PC-3 (cell line): ENCODE measurements at regions not wholly inside any gene's neighbourhood (a gene's known extent, or its start where the extent isn't known, plus 50 kb on each side); places are given as distances from the start of the nearest gene placed in this dataset.

Source experiments
- ATAC-seq: fragments of 200-7000 bp; cut with Tn5 transposase; 2 replicates; pipeline ENCODE4 v1.9.1; 2020; ENCODE audit warnings: mild to moderate bottlenecking, moderate library complexity
- BruUV-seq: library from RNA; stranded (reverse); fragments of 400-500 nt; replicated peaks from 2 replicates; lab custom pipeline; 2021; lab: Mats Ljungman, UMichigan
- CTCF ChIA-PET: fragments of 300-600 bp; sonication (Branson Sonifier 250); formaldehyde crosslinking; loops from one replicate; lab custom pipeline; 2022; ENCODE audit warnings: antibody characterized with exemption; lab: Charles Lee
- POLR2A ChIA-PET: fragments of 300-600 bp; sonication (Branson Sonifier 250); formaldehyde crosslinking; loops from one replicate; lab custom pipeline; 2022; ENCODE audit warnings: antibody characterized with exemption; ENCODE audit not compliant: unreplicated experiment; lab: Charles Lee
- DNase-seq: peaks from one replicate; pipeline ENCODE4 v3.0.0-alpha.2; 2015
- H2AFZ ChIP-seq: fragments of 300-600 bp; sonication (generic); 2 replicates; pipeline ENCODE4 v1.6.0; 2016; ENCODE audit warnings: antibody characterized with exemption, low read length
- H3F3A ChIP-seq: fragments of 300-600 bp; sonication (generic); one replicate; pipeline ENCODE4 v1.6.0; 2017; ENCODE audit warnings: antibody characterized with exemption, low read length, control low read depth, mild to moderate bottlenecking; ENCODE audit not compliant: unreplicated experiment
- H3K27ac ChIP-seq: fragments of 300-600 bp; sonication (generic); 2 replicates; pipeline ENCODE4 v1.5.1; 2016; ENCODE audit warnings: mild to moderate bottlenecking, low read length
- H3K27me3 ChIP-seq: fragments of 300-600 bp; sonication (generic); 2 replicates; pipeline ENCODE4 v1.6.1; 2016; ENCODE audit warnings: low read length, mixed read lengths
- H3K36me3 ChIP-seq: fragments of 300-600 bp; sonication (generic); 2 replicates; pipeline ENCODE4 v1.6.1; 2016; ENCODE audit warnings: low read depth, mixed run types, low read length, mixed read lengths
- H3K4me1 ChIP-seq: fragments of 300-600 bp; sonication (generic); 2 replicates; pipeline ENCODE4 v1.5.1; 2016; ENCODE audit warnings: low read length; ENCODE audit not compliant: insufficient read depth
- H3K4me2 ChIP-seq: fragments of 300-600 bp; sonication (generic); 2 replicates; pipeline ENCODE4 v1.6.0; 2016; ENCODE audit warnings: low read length
- H3K4me3 ChIP-seq: fragments of 300-600 bp; sonication (generic); 2 replicates; pipeline ENCODE4 v1.5.1; 2016; ENCODE audit warnings: mild to moderate bottlenecking, low read length, mixed read lengths
- H3K79me2 ChIP-seq: fragments of 300-600 bp; sonication (generic); 2 replicates; pipeline ENCODE4 v1.6.1; 2017; ENCODE audit warnings: low read length, mixed read lengths
- H3K9ac ChIP-seq: fragments of 300-600 bp; sonication (generic); 2 replicates; pipeline ENCODE4 v1.6.0; 2016; ENCODE audit warnings: mild to moderate bottlenecking, low read length
- H3K9me2 ChIP-seq: fragments of 300-600 bp; sonication (generic); replicated peaks from 2 replicates; pipeline ENCODE4 v1.6.1; 2016; ENCODE audit warnings: mixed run types, low read length, mixed read lengths
- H3K9me3 ChIP-seq: fragments of 300-600 bp; sonication (generic); 2 replicates; pipeline ENCODE4 v1.6.1; 2016; ENCODE audit warnings: low read length, mixed read lengths
- H4K20me1 ChIP-seq: fragments of 300-600 bp; sonication (generic); 2 replicates; pipeline ENCODE4 v1.6.1; 2016; ENCODE audit warnings: low read length, mixed read lengths
- CTCF ChIP-seq: fragments of 300-600 bp; sonication (generic); conservative IDR thresholded peaks from 2 replicates; pipeline ENCODE4 v1.5.1; 2017; ENCODE audit warnings: antibody characterized with exemption, low read depth, mild to moderate bottlenecking, low read length
- EZH2 ChIP-seq: fragments of 300-600 bp; sonication (generic); IDR thresholded peaks from one replicate; pipeline ENCODE4 v1.6.1; 2017; ENCODE audit warnings: antibody characterized with exemption, mild to moderate bottlenecking, low read length; ENCODE audit not compliant: unreplicated experiment
- EZH2phosphoT487 ChIP-seq: fragments of 300-600 bp; sonication (generic); IDR thresholded peaks from 2 replicates; pipeline ENCODE4 v1.6.1; 2018; ENCODE audit warnings: mild to moderate bottlenecking, antibody characterized with exemption, low read length, borderline replicate concordance
- intact Hi-C: fragments of 100-400 bp; cut with micrococcal nuclease; formaldehyde crosslinking; loops from 2 replicates; pipeline ENCODE4 v1.9.0; 2023

- H3K36me3 ChIP-seq: no peaks in the 10 kb centered on the region
- no TSS peak for BruUV-seq
- H3K9ac ChIP-seq: no peak overlapping the region
- no peak overlapping the region for H3K4me2 ChIP-seq
- H3K9me3 ChIP-seq: no peaks in the 10 kb centered on the region
- CTCF ChIA-PET: no interaction called here
- no peaks in the 10 kb centered on the region for H3K79me2 ChIP-seq
- no peak for DNase-seq
- no peak overlapping the region for H2AFZ ChIP-seq
- no peak overlapping the region for H3K4me3 ChIP-seq
- no peaks in the 10 kb centered on the region for H3K4me1 ChIP-seq
- TF ChIP-seq CTCF: no peak
- TF ChIP-seq EZH2: no peak
- no peak for TF ChIP-seq EZH2phosphoT487
- no peaks in the 10 kb centered on the region for H3K9me2 ChIP-seq
- no peaks in the 10 kb centered on the region for H4K20me1 ChIP-seq
- no peak overlapping the region for H3K27ac ChIP-seq
- H3F3A ChIP-seq: no peaks in the 10 kb centered on the region
- intact Hi-C loops: no loop called here
- no peaks in the 10 kb centered on the region for H3K27me3 ChIP-seq
- POLR2A ChIA-PET: no interaction called here
- no peak for ATAC-seq
These were observed 753.4 kb downstream of the QKI start for GRCh38 chr6:164167873-164168405.

DNA sequence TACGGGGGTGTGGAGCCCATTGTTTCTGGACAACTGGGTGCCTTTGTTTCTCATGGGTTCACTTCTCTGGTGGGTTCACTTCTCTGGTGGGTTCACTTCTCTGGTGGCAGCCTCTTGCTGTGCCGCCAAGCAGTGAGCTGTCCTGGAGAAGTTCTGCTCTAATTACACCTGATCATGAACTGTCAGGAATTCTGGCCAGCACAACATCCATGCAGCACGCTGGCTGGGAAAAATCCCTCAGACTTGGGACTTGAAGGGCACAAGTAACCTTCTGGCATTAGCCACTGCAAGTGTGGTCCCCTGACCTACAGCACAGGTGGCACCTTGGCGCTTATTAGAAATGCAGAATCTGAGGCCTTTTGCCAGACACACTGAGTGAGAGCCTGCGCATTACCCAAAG lies 752.5 kb downstream of the QKI start:
- H3K9ac ChIP-seq: no peak overlapping the region
- no peaks in the 10 kb centered on the region for H3K9me3 ChIP-seq
- no peaks in the 10 kb centered on the region for H4K20me1 ChIP-seq
- DNase-seq (no peak), ATAC-seq (no peak)
- H3K4me2 ChIP-seq: no peak overlapping the region
- TF ChIP-seq EZH2phosphoT487 (no peak), EZH2 (no peak), CTCF (no peak)
- ChIA-PET CTCF (no interaction called here), POLR2A (no interaction called here)
- H2AFZ ChIP-seq: no peak overlapping the region
- H3K4me3 ChIP-seq: no peak overlapping the region
- BruUV-seq: no TSS peak
- H3F3A ChIP-seq: no peaks in the 10 kb centered on the region
- H3K9me2 ChIP-seq: no peaks in the 10 kb centered on the region
- H3K4me1 ChIP-seq: no peaks in the 10 kb centered on the region
- H3K36me3 ChIP-seq: no peaks in the 10 kb centered on the region
- H3K27me3 ChIP-seq: no peaks in the 10 kb centered on the region
- H3K79me2 ChIP-seq: no peaks in the 10 kb centered on the region
- H3K27ac ChIP-seq: no peak overlapping the region
- intact Hi-C loops: no loop called here

DNA sequence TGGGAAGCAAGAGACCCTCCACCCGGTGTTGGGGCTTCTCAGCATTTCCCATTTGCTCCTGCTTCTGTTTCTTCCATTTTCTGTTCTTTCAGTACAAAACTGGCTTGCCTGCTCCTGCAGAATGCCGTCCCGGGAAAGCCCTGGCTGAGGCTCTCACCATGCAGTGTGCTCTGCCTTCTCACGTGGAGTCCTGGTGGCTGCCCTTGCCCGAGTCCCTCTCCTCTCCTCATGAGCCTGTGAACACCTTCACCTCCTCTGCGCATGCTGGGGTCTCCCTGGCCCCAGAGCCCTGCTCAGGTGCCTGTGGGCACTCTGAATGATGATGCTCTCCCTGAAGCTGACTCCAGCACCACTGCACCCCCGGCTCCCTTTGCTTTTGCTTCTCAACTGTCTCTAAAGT lies 752.0 kb downstream of the QKI start:
- H4K20me1 ChIP-seq: no peaks in the 10 kb centered on the region
- BruUV-seq: no TSS peak
- no peaks in the 10 kb centered on the region for H3K27me3 ChIP-seq
- H3K4me3 ChIP-seq: no peak overlapping the region
- H3K27ac ChIP-seq: no peak overlapping the region
- no peaks in the 10 kb centered on the region for H3K4me1 ChIP-seq
- no peak overlapping the region for H3K9ac ChIP-seq
- DNase-seq (no peak), ATAC-seq (no peak)
- H3F3A ChIP-seq: no peaks in the 10 kb centered on the region
- no peak overlapping the region for H2AFZ ChIP-seq
- H3K4me2 ChIP-seq: no peak overlapping the region
- H3K79me2 ChIP-seq: no peaks in the 10 kb centered on the region
- ChIA-PET CTCF (no interaction called here), POLR2A (no interaction called here)
- intact Hi-C loops: no loop called here
- H3K9me2 ChIP-seq: no peaks in the 10 kb centered on the region
- TF ChIP-seq EZH2: no peak
- no peak for TF ChIP-seq EZH2phosphoT487
- TF ChIP-seq CTCF: no peak
- no peaks in the 10 kb centered on the region for H3K9me3 ChIP-seq
- no peaks in the 10 kb centered on the region for H3K36me3 ChIP-seq
